ENCODE measurements at regions not wholly inside any gene's neighbourhood (a gene's known extent, or its start where the extent isn't known, plus 50 kb on each side); places are given as distances from the start of the nearest gene placed in this dataset.

DNA sequence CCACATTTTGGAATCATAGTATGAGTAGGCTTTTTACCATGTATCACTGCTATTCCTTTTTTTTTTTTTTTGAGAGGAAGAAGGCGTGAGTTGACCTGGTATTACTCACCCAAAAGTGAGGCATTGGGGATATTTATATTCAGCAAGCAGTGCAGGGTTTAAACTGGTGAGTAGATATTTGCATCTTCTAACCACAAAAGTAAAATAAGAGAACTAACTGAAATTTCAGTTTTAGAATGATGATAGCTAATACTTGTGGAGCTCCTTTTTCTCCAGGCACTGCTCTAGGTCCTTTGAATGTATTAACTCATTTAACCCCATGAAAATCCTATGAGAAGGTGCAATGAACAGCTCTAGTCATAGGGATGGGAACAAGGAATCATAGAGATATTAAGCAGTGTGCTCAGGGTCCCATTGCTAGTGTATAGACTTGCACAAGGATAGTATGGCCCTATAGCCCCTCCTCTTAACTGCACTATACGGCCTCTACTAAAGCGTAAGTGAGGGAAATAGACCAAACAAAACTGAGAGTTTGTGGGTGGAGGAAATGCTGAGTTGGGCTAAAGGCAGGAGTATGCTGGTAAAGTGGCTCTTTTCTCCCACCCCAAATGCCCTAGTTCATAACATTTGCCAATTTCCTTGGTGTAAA lies 104.3 kb upstream of the MAX start:
- WGBS (ENCODE audit: insufficient coverage) = no CpG with 5 or more reads among the region's 3 CpGs
- peaks cover 17 to 66% (median 36%) of the 10 kb centered on the region in 4 experiments for H3K4me1 ChIP-seq (ENCODE audit: control extremely low read depth in 1 of 4, control insufficient read depth in 4 of 4, insufficient read depth in 4 of 4, low read length in 3 of 4)
- ChIA-PET POLR2A (interaction anchor here (0.6 kb wide), 1 partner anchor 37 kb away, joined by 7 read pairs; no protein-coding TSS in a partner anchor), CTCF (interaction anchor here (1.0 to 1.7 kb wide), 4 partner anchors 17 to 38 kb away, joined by 3 to 5 read pairs (median 3); no protein-coding TSS in a partner anchor)
- no peak overlapping the region for H3K27ac ChIP-seq (ENCODE audit: insufficient read depth in 1 of 2, low read depth in 1 of 2, low read length in 2 of 2, poor library complexity in 1 of 2, severe bottlenecking in 2 of 2)
- no peaks in the 10 kb centered on the region for H3K36me3 ChIP-seq (ENCODE audit: control insufficient read depth in 4 of 4, insufficient read depth in 4 of 4, low read length in 3 of 4)
- DNase-seq = peak in 2 of 3 donors; percentile 78 to 84
- H3K27me3 ChIP-seq (replicated peaks in 2 of 5; ENCODE audit: control insufficient read depth in 4 of 5, insufficient read depth in 5 of 5, low read length in 4 of 5) = no peaks in the 10 kb centered on the region
- H3K9me3 ChIP-seq (ENCODE audit: control extremely low read depth in 1 of 5, control insufficient read depth in 4 of 5, insufficient read depth in 2 of 5, low read depth in 1 of 5, low read length in 4 of 5) = no peaks in the 10 kb centered on the region
- H3K4me3 ChIP-seq (ENCODE audit: control insufficient read depth in 1 of 7, extremely low read depth in 1 of 7, insufficient read depth in 4 of 7, low read depth in 2 of 7, low read length in 6 of 7) = peak overlapping the region in 1 of 7 experiments; percentile 10

- ChIA-PET POLR2A (no interaction called here), CTCF (no interaction called here)
- Histone ChIP-seq H3K36me3 (ENCODE audit: control insufficient read depth in 4 of 4, insufficient read depth in 4 of 4, low read length in 3 of 4) (no peaks in the 10 kb centered on the region), H3K4me3 (ENCODE audit: control insufficient read depth in 1 of 7, extremely low read depth in 1 of 7, insufficient read depth in 4 of 7, low read depth in 2 of 7, low read length in 6 of 7) (no peak overlapping the region), H3K9me3 (ENCODE audit: control extremely low read depth in 1 of 5, control insufficient read depth in 4 of 5, insufficient read depth in 2 of 5, low read depth in 1 of 5, low read length in 4 of 5) (no peaks in the 10 kb centered on the region), H3K27me3 (replicated peaks in 2 of 5; ENCODE audit: control insufficient read depth in 4 of 5, insufficient read depth in 5 of 5, low read length in 4 of 5) (no peaks in the 10 kb centered on the region), H3K27ac (ENCODE audit: insufficient read depth in 1 of 2, low read depth in 1 of 2, low read length in 2 of 2, poor library complexity in 1 of 2, severe bottlenecking in 2 of 2) (no peak overlapping the region), H3K4me1 (ENCODE audit: control extremely low read depth in 1 of 4, control insufficient read depth in 4 of 4, insufficient read depth in 4 of 4, low read length in 3 of 4) (peaks cover 18 to 69% (median 37%) of the 10 kb centered on the region in 4 experiments)
- WGBS (ENCODE audit: insufficient coverage) = 92% methylated on average over 7 of the region's 10 CpGs
- DNase-seq = no peak
These were observed 106.2 kb upstream of the MAX start for GRCh38 chr14:65208548-65208947.

DNA sequence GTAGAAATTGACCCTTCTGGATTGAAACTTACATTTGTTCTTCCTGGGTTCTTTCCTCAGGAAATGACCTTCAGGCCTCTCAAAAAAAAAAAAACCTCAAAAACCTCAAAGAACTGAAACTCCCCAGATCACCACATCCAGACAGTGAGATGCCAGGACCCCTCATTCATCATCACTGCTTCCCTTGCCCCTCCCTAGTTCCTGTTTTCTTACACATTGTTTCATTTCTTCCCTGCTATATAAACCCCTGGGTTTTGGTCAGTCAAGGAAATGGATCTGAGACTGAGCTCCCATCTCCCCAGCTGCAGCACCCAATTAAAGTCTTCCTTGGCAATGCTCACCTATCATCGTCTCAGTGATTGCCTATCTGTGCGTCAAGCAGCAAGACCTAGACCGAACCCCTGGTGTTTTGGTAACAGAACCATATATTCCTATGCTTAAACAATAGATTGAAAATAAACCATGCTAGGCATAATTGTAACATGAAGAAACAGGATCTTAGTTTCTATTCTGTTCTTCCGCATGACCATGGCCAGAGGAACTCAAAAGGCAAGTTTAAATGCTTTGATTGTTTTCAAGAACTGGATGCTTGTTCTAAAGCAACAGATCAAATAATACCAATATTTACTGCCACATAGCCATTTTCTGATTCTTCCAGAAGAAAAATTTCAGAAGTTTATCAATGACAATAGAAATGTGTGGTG lies 108.0 kb upstream of the MAX start:
- H3K36me3 ChIP-seq (ENCODE audit: control insufficient read depth in 4 of 4, insufficient read depth in 4 of 4, low read length in 3 of 4) = no peaks in the 10 kb centered on the region
- no peak overlapping the region for H3K27ac ChIP-seq (ENCODE audit: insufficient read depth in 1 of 2, low read depth in 1 of 2, low read length in 2 of 2, poor library complexity in 1 of 2, severe bottlenecking in 2 of 2)
- CTCF ChIA-PET = no interaction called here
- H3K4me1 ChIP-seq (ENCODE audit: control extremely low read depth in 1 of 4, control insufficient read depth in 4 of 4, insufficient read depth in 4 of 4, low read length in 3 of 4) = peaks cover 18 to 66% (median 37%) of the 10 kb centered on the region in 4 experiments
- no peaks in the 10 kb centered on the region for H3K27me3 ChIP-seq (replicated peaks in 2 of 5; ENCODE audit: control insufficient read depth in 4 of 5, insufficient read depth in 5 of 5, low read length in 4 of 5)
- H3K4me3 ChIP-seq (ENCODE audit: control insufficient read depth in 1 of 7, extremely low read depth in 1 of 7, insufficient read depth in 4 of 7, low read depth in 2 of 7, low read length in 6 of 7) = peak overlapping the region in 1 of 7 experiments; percentile 6
- no peaks in the 10 kb centered on the region for H3K9me3 ChIP-seq (ENCODE audit: control extremely low read depth in 1 of 5, control insufficient read depth in 4 of 5, insufficient read depth in 2 of 5, low read depth in 1 of 5, low read length in 4 of 5)
- POLR2A ChIA-PET = no interaction called here
- 100% methylated on average over 1 of the region's 4 CpGs for WGBS (ENCODE audit: insufficient coverage)
- peak; percentile 48 to 81 (median 76) for DNase-seq

DNA sequence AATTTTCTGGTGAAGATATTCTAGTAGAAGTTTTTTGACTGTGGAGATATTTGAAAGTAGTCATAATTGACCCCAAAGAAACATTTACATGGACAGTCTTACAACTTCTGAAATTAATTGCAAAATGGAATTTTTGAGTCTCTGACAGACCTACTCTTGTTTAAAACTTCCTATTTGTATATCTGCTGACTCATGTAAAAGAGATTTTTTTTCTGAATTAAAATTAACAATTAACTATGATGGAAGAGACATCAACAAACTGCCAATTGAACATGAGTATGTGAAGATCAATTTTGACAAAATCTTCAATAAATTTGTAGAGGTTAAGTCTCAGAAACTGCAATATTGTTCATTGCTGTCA lies 108.5 kb upstream of the MAX start:
- peak in 1 of 3 donors; percentile 23 for DNase-seq
- H3K27ac ChIP-seq (ENCODE audit: insufficient read depth in 1 of 2, low read depth in 1 of 2, low read length in 2 of 2, poor library complexity in 1 of 2, severe bottlenecking in 2 of 2) = no peak overlapping the region
- peaks cover 18 to 61% (median 34%) of the 10 kb centered on the region in 4 experiments for H3K4me1 ChIP-seq (ENCODE audit: control extremely low read depth in 1 of 4, control insufficient read depth in 4 of 4, insufficient read depth in 4 of 4, low read length in 3 of 4)
- CTCF ChIA-PET = no interaction called here
- no peaks in the 10 kb centered on the region for H3K36me3 ChIP-seq (ENCODE audit: control insufficient read depth in 4 of 4, insufficient read depth in 4 of 4, low read length in 3 of 4)
- POLR2A ChIA-PET = no interaction called here
- no peak overlapping the region for H3K4me3 ChIP-seq (ENCODE audit: control insufficient read depth in 1 of 7, extremely low read depth in 1 of 7, insufficient read depth in 4 of 7, low read depth in 2 of 7, low read length in 6 of 7)
- H3K9me3 ChIP-seq (ENCODE audit: control extremely low read depth in 1 of 5, control insufficient read depth in 4 of 5, insufficient read depth in 2 of 5, low read depth in 1 of 5, low read length in 4 of 5) = no peaks in the 10 kb centered on the region
- H3K27me3 ChIP-seq (replicated peaks in 2 of 5; ENCODE audit: control insufficient read depth in 4 of 5, insufficient read depth in 5 of 5, low read length in 4 of 5) = no peaks in the 10 kb centered on the region

- no peaks in the 10 kb centered on the region for H3K9me3 ChIP-seq (ENCODE audit: control extremely low read depth in 1 of 5, control insufficient read depth in 4 of 5, insufficient read depth in 2 of 5, low read depth in 1 of 5, low read length in 4 of 5)
- no peak overlapping the region for H3K27ac ChIP-seq (ENCODE audit: insufficient read depth in 1 of 2, low read depth in 1 of 2, low read length in 2 of 2, poor library complexity in 1 of 2, severe bottlenecking in 2 of 2)
- WGBS (ENCODE audit: insufficient coverage) = no CpG with 5 or more reads among the region's 3 CpGs
- H3K4me1 ChIP-seq (ENCODE audit: control extremely low read depth in 1 of 4, control insufficient read depth in 4 of 4, insufficient read depth in 4 of 4, low read length in 3 of 4) = peaks cover 16 to 56% (median 29%) of the 10 kb centered on the region in 4 experiments
- peak in 1 of 3 donors; percentile 48 for DNase-seq
- no peaks in the 10 kb centered on the region for H3K36me3 ChIP-seq (ENCODE audit: control insufficient read depth in 4 of 4, insufficient read depth in 4 of 4, low read length in 3 of 4)
- H3K4me3 ChIP-seq (ENCODE audit: control insufficient read depth in 1 of 7, extremely low read depth in 1 of 7, insufficient read depth in 4 of 7, low read depth in 2 of 7, low read length in 6 of 7) = peak overlapping the region in 1 of 7 experiments; percentile 5
- H3K27me3 ChIP-seq (replicated peaks in 2 of 5; ENCODE audit: control insufficient read depth in 4 of 5, insufficient read depth in 5 of 5, low read length in 4 of 5) = no peaks in the 10 kb centered on the region
- POLR2A ChIA-PET = no interaction called here
- CTCF ChIA-PET = no interaction called here
These were observed 109.1 kb upstream of the MAX start for GRCh38 chr14:65211341-65211987.

GRCh38 chr14:65213316-65213715 lies 111.0 kb upstream of the MAX start:
- ChIA-PET CTCF (no interaction called here), POLR2A (no interaction called here)
- Histone ChIP-seq H3K4me1 (ENCODE audit: control extremely low read depth in 1 of 4, control insufficient read depth in 4 of 4, insufficient read depth in 4 of 4, low read length in 3 of 4) (peaks cover 11 to 39% (median 21%) of the 10 kb centered on the region in 4 experiments), H3K36me3 (ENCODE audit: control insufficient read depth in 4 of 4, insufficient read depth in 4 of 4, low read length in 3 of 4) (no peaks in the 10 kb centered on the region), H3K27me3 (replicated peaks in 2 of 5; ENCODE audit: control insufficient read depth in 4 of 5, insufficient read depth in 5 of 5, low read length in 4 of 5) (no peaks in the 10 kb centered on the region), H3K4me3 (ENCODE audit: control insufficient read depth in 1 of 7, extremely low read depth in 1 of 7, insufficient read depth in 4 of 7, low read depth in 2 of 7, low read length in 6 of 7) (no peak overlapping the region), H3K27ac (ENCODE audit: insufficient read depth in 1 of 2, low read depth in 1 of 2, low read length in 2 of 2, poor library complexity in 1 of 2, severe bottlenecking in 2 of 2) (no peak overlapping the region), H3K9me3 (ENCODE audit: control extremely low read depth in 1 of 5, control insufficient read depth in 4 of 5, insufficient read depth in 2 of 5, low read depth in 1 of 5, low read length in 4 of 5) (no peaks in the 10 kb centered on the region)
- DNase-seq = no peak

DNA sequence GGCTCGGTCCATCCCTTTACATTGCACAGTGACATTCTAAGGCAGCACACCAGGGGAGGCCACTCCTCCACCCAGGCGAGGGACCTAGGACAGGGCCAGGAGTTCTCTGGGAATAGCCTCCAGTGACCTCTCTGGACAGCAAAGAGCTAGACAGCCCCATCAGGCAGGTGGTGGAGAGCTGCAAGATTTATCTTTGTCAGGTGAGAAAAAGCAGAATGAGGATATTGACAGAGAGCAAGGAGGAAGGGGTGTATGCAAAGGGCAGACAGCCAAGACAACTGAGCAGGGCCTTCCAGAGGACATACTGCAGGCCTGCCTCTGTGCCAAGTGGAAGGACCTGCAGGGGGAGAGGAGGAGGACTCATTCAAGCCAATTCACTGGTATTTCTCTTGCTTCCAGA lies 112.4 kb upstream of the MAX start:
- Histone ChIP-seq H3K27ac (ENCODE audit: insufficient read depth in 1 of 2, low read depth in 1 of 2, low read length in 2 of 2, poor library complexity in 1 of 2, severe bottlenecking in 2 of 2) (no peak overlapping the region), H3K9me3 (ENCODE audit: control extremely low read depth in 1 of 5, control insufficient read depth in 4 of 5, insufficient read depth in 2 of 5, low read depth in 1 of 5, low read length in 4 of 5) (no peaks in the 10 kb centered on the region), H3K27me3 (replicated peaks in 2 of 5; ENCODE audit: control insufficient read depth in 4 of 5, insufficient read depth in 5 of 5, low read length in 4 of 5) (no peaks in the 10 kb centered on the region), H3K4me1 (ENCODE audit: control extremely low read depth in 1 of 4, control insufficient read depth in 4 of 4, insufficient read depth in 4 of 4, low read length in 3 of 4) (peaks cover 11 to 24% (median 17%) of the 10 kb centered on the region in 4 experiments), H3K36me3 (ENCODE audit: control insufficient read depth in 4 of 4, insufficient read depth in 4 of 4, low read length in 3 of 4) (no peaks in the 10 kb centered on the region), H3K4me3 (ENCODE audit: control insufficient read depth in 1 of 7, extremely low read depth in 1 of 7, insufficient read depth in 4 of 7, low read depth in 2 of 7, low read length in 6 of 7) (no peak overlapping the region)
- WGBS (ENCODE audit: insufficient coverage) = 100% methylated on average over 2 of the region's 2 CpGs
- CTCF ChIA-PET = no interaction called here
- DNase-seq = no peak
- POLR2A ChIA-PET = no interaction called here
